MCF 10A (cell line): ENCODE measurements at regions not wholly inside any gene's neighbourhood (a gene's known extent, or its start where the extent isn't known, plus 50 kb on each side); places are given as distances from the start of the nearest gene placed in this dataset.

ENCODE experiments used
- BruUV-seq: library from RNA; stranded (reverse); fragments of 400-500 nt; replicated peaks from 2 replicates; lab custom pipeline; 2021; lab: Mats Ljungman, UMichigan
- CTCF ChIA-PET: fragments of 300-600 bp; sonication (Branson Sonifier 250); formaldehyde crosslinking; extraction: SDS; loops from one replicate; lab custom pipeline; 2021; ENCODE audit warnings: antibody characterized with exemption, inconsistent platforms; lab: Yijun Ruan, JAX
- POLR2A ChIA-PET: fragments of 300-600, 350-650 bp; sonication (Branson Sonifier 250); formaldehyde crosslinking; extraction: SDS; loops from one replicate; lab custom pipeline; 2020; ENCODE audit warnings: antibody characterized with exemption, inconsistent platforms; lab: Yijun Ruan, JAX
- DNase-seq: peaks from one replicate; pipeline ENCODE4 v3.0.0-alpha.2; 2018; ENCODE audit not compliant: unreplicated experiment
- H3K27ac Mint-ChIP-seq: one replicate; pipeline ENCODE4 v1.8.0; 2022; ENCODE audit warnings: mild to moderate bottlenecking, low read depth, mixed read lengths; ENCODE audit not compliant: unreplicated experiment
- H3K27me3 Mint-ChIP-seq: one replicate; pipeline ENCODE4 v1.8.0; 2022; ENCODE audit warnings: mixed read lengths; ENCODE audit not compliant: insufficient read depth, unreplicated experiment
- H3K36me3 Mint-ChIP-seq: one replicate; pipeline ENCODE4 v1.8.0; 2022; ENCODE audit warnings: mild to moderate bottlenecking, moderate library complexity, mixed read lengths; ENCODE audit not compliant: insufficient read depth, unreplicated experiment
- H3K4me1 Mint-ChIP-seq: one replicate; pipeline ENCODE4 v1.8.0; 2022; ENCODE audit warnings: mixed read lengths; ENCODE audit not compliant: insufficient read depth, unreplicated experiment
- H3K4me3 Mint-ChIP-seq: one replicate; pipeline ENCODE4 v1.8.0; 2022; ENCODE audit warnings: mild to moderate bottlenecking, moderate library complexity, mixed read lengths; ENCODE audit not compliant: unreplicated experiment
- H3K9me3 Mint-ChIP-seq: one replicate; pipeline ENCODE4 v1.8.0; 2022; ENCODE audit warnings: mixed read lengths; ENCODE audit not compliant: unreplicated experiment
- CTCF ChIP-seq: fragments of 200-600 bp; IDR thresholded peaks from one replicate; pipeline ENCODE4 v1.8.0; 2022; ENCODE audit warnings: antibody characterized with exemption, mild to moderate bottlenecking; ENCODE audit not compliant: unreplicated experiment
- intact Hi-C: fragments of 100-400 bp; cut with micrococcal nuclease; formaldehyde crosslinking; loops from 2 replicates; pipeline ENCODE4 v1.14.1; 2022

DNA sequence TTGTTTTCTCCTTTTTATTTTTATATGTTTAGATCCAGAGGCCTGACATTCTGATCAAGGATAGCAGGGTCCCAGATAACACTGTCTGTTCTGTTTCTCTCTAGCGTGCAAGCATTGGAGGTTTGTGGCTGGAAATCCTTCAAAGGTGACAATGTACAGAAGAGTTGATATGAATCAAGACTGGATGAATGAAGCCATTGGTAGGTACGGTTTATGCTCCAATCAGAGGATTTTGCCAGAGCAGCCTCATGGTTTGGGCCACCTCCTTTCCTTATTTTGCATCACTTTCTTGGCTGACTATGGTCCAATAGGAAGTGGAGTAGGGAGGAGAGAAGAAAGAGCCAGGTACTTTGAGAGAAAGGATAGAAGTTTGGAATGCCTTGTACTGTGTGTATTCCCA lies 484.8 kb upstream of the JAG1 start:
- Mint-ChIP-seq H3K36me3 (no peaks in the 10 kb centered on the region), H3K27ac (no peak overlapping the region), H3K27me3 (no peaks in the 10 kb centered on the region), H3K4me3 (no peak overlapping the region), H3K4me1 (peaks cover 6% of the 10 kb centered on the region), H3K9me3 (no peaks in the 10 kb centered on the region)
- CTCF ChIA-PET: no interaction called here
- DNase-seq: no peak
- no peak for TF ChIP-seq CTCF
- intact Hi-C loops: no loop called here
- no TSS peak for BruUV-seq
- POLR2A ChIA-PET: interaction anchor here (0.6 to 1.5 kb wide), 2 partner anchors 9 to 499 kb away, joined by 3 to 7 read pairs; no protein-coding TSS in a partner anchor

GRCh38 chr20:11159728-11160127 lies 485.9 kb upstream of the JAG1 start:
- H3K4me3 Mint-ChIP-seq: no peak overlapping the region
- no TSS peak for BruUV-seq
- CTCF ChIA-PET: no interaction called here
- POLR2A ChIA-PET: interaction anchor here (1.5 kb wide), 1 partner anchor 8 kb away, joined by 7 read pairs; no protein-coding TSS in a partner anchor
- H3K27me3 Mint-ChIP-seq: no peaks in the 10 kb centered on the region
- H3K9me3 Mint-ChIP-seq: no peaks in the 10 kb centered on the region
- TF ChIP-seq CTCF: no peak
- no peak overlapping the region for H3K27ac Mint-ChIP-seq
- no peak for DNase-seq
- intact Hi-C loops: no loop called here
- no peaks in the 10 kb centered on the region for H3K36me3 Mint-ChIP-seq
- peaks cover 6% of the 10 kb centered on the region for H3K4me1 Mint-ChIP-seq

DNA sequence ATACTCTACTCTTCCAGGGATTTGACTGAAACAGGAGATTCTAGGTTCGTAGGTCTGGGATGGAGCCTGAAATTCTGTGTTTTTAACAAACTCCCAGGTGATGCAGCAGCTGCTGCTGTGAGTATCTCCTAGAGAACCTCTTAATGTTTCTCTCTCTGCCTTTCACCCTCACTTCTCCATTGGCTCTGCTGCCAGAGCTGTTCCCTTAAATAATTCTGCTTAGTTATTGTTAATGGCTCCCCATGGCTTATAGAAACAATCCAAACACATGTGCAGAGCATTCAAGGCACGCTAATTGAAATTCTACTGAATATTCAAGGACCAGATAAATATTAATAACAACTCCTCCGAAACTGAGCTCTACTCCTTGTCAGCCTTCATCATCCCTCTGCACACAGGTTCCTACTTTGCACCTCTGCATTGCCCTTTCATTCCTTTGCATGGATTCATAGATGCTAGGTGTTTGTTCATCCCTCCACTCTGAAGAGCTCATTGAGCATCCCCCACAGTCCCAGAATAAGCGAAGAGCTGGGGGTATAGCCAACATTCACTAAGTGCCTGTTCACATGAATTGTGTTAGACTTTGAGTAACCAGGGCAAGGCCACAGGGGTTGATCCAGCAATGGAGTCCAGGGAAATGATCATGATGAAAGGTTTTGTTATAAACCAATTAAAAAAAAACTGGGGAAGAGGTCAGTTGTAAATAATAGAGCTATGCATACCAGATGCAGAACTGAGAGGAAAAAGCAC lies 488.4 kb upstream of the JAG1 start:
- intact Hi-C loops: no loop called here
- BruUV-seq: no TSS peak
- no peak overlapping the region for H3K4me3 Mint-ChIP-seq
- ChIA-PET CTCF (interaction anchor here (0.5 to 1.2 kb wide), 6 partner anchors 17 to 1584 kb away, joined by 3 read pairs; no protein-coding TSS in a partner anchor), POLR2A (interaction anchor here (0.6 kb wide), 1 partner anchor 663 kb away, joined by 3 read pairs; no protein-coding TSS in a partner anchor)
- H3K36me3 Mint-ChIP-seq: no peaks in the 10 kb centered on the region
- no peak overlapping the region for H3K27ac Mint-ChIP-seq
- H3K27me3 Mint-ChIP-seq: no peaks in the 10 kb centered on the region
- no peak for TF ChIP-seq CTCF
- no peak for DNase-seq
- peaks cover 6% of the 10 kb centered on the region for H3K4me1 Mint-ChIP-seq
- H3K9me3 Mint-ChIP-seq: no peaks in the 10 kb centered on the region

DNA sequence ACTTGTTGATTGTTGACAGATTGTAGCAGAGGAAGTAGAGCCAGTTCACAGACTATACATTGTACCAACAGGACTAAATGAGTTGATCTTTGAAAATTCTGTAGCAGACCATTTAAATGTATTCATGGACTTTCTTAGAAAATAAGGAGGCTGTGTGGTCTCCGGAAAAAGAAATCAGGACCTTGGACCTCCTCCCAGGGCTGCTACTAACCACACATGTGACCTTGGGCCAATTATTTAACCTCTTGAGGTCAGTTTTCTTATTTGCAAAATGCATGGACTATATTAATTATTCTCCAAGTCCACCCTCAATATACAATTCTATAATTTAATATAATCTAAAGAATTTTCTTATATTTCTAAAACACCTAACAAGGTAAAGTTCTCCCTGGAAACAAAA lies 492.0 kb upstream of the JAG1 start:
- intact Hi-C loops: no loop called here
- Mint-ChIP-seq H3K36me3 (no peaks in the 10 kb centered on the region), H3K27me3 (no peaks in the 10 kb centered on the region), H3K27ac (no peak overlapping the region), H3K9me3 (no peaks in the 10 kb centered on the region), H3K4me1 (peaks cover 11% of the 10 kb centered on the region), H3K4me3 (no peak overlapping the region)
- no peak for DNase-seq
- BruUV-seq: no TSS peak
- POLR2A ChIA-PET: interaction anchor here (1.5 kb wide), 1 partner anchor 19 kb away, joined by 4 read pairs; no protein-coding TSS in a partner anchor
- CTCF ChIA-PET: interaction anchor here (0.6 kb wide), 2 partner anchors 102 to 1795 kb away, joined by 3 to 6 read pairs; no protein-coding TSS in a partner anchor
- no peak for TF ChIP-seq CTCF
